ENCODE measurements at regions not wholly inside any gene's neighbourhood (a gene's known extent, or its start where the extent isn't known, plus 50 kb on each side); places are given as distances from the start of the nearest gene placed in this dataset.
"Not testable (repeated sequence)": the region's sequence is repeated elsewhere in the genome, so short reads cannot be mapped to it uniquely, and the experiment has no call there.

- DNase-seq (ENCODE audit: low read depth in 2 of 2) = no peak
Observed at GRCh38 chr10:118948786-118949185, 80.7 kb upstream of the NANOS1 start.

- DNase-seq (ENCODE audit: low read depth in 2 of 2) = peak; percentile 4 to 53
Observed at GRCh38 chr10:118950190-118950680, 79.3 kb upstream of the NANOS1 start.

- DNase-seq (ENCODE audit: low read depth in 2 of 2) = no peak
Observed at GRCh38 chr10:118950997-118951637, 78.4 kb upstream of the NANOS1 start.

GRCh38 chr10:118952493-118953295, 76.8 kb upstream of the NANOS1 start:
- DNase-seq (ENCODE audit: low read depth in 2 of 2) = no peak

- no peak for DNase-seq (ENCODE audit: low read depth in 2 of 2)
Observed at GRCh38 chr10:118953598-118954393, 75.7 kb upstream of the NANOS1 start.

GRCh38 chr10:118955531-118955930, 74.0 kb upstream of the NANOS1 start:
- DNase-seq (ENCODE audit: low read depth in 2 of 2) = no peak

- DNase-seq (ENCODE audit: low read depth in 2 of 2) = no peak
Observed at GRCh38 chr10:118955951-118956801, 73.3 kb upstream of the NANOS1 start.

GRCh38 chr10:118956802-118957442, 72.6 kb upstream of the NANOS1 start:
- no peak for DNase-seq (ENCODE audit: low read depth in 2 of 2)

- DNase-seq (ENCODE audit: low read depth in 2 of 2) = no peak
Observed at GRCh38 chr10:118957443-118957825, 72.1 kb upstream of the NANOS1 start.

GRCh38 chr10:118957966-118958365, 71.5 kb upstream of the NANOS1 start:
- DNase-seq (ENCODE audit: low read depth in 2 of 2) = no peak

GRCh38 chr10:118958559-118958958, 71.0 kb upstream of the NANOS1 start:
- no peak for DNase-seq (ENCODE audit: low read depth in 2 of 2)

GRCh38 chr10:118958984-118959925, 70.3 kb upstream of the NANOS1 start:
- DNase-seq (ENCODE audit: low read depth in 2 of 2) = no peak

GRCh38 chr10:118960157-118961090, 69.1 kb upstream of the NANOS1 start:
- DNase-seq (ENCODE audit: low read depth in 2 of 2) = no peak

- DNase-seq (ENCODE audit: low read depth in 2 of 2) = no peak
Observed at GRCh38 chr10:118961436-118961835, 68.1 kb upstream of the NANOS1 start.

GRCh38 chr10:118962331-118962868, 67.1 kb upstream of the NANOS1 start:
- DNase-seq (ENCODE audit: low read depth in 2 of 2) = not testable (repeated sequence)

GRCh38 chr10:118963341-118963740, 66.2 kb upstream of the NANOS1 start:
- no peak for DNase-seq (ENCODE audit: low read depth in 2 of 2)

- no peak for DNase-seq (ENCODE audit: low read depth in 2 of 2)
Observed at GRCh38 chr10:118963933-118964332, 65.6 kb upstream of the NANOS1 start.

- DNase-seq (ENCODE audit: low read depth in 2 of 2) = not testable (repeated sequence)
Observed at GRCh38 chr10:118964476-118964875, 65.0 kb upstream of the NANOS1 start.
